GM18909 (cell line): ENCODE measurements at regions not wholly inside any gene's neighbourhood (a gene's known extent, or its start where the extent isn't known, plus 50 kb on each side); places are given as distances from the start of the nearest gene placed in this dataset.

Experiments used
- ATAC-seq: cut with Tn5 transposase; IDR thresholded peaks from one replicate; pipeline ENCODE4 v1.9.1; 2021; ENCODE audit warnings: mild to moderate bottlenecking; ENCODE audit not compliant: unreplicated experiment, poor library complexity

DNA sequence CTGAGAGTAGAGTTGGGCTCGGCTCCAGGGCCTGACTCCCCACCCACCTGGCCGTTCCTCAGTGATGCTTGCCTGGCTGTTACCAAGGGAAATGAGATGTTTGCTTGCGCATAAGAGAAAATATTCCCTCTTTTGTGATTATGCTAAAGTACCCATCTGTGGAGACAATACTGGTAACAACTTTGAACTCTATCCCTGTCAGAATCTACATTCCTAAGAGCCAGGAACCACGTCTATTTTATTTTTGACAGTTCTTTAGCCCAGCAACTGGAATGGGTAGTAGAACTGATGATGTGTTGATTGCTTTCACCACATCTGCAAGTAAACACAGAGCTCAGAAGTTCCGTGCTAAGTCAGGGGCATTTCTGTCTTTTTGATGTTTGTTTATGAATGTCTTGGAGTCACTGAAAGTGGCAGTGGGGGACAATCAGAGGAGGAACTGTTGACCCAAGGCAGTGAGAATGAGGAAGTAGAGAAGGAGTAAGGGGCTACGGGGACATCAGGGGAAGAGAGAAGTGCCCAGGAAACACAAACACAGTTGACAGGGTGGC lies 348.3 kb upstream of the SOX11 start:
- no peak for ATAC-seq

DNA sequence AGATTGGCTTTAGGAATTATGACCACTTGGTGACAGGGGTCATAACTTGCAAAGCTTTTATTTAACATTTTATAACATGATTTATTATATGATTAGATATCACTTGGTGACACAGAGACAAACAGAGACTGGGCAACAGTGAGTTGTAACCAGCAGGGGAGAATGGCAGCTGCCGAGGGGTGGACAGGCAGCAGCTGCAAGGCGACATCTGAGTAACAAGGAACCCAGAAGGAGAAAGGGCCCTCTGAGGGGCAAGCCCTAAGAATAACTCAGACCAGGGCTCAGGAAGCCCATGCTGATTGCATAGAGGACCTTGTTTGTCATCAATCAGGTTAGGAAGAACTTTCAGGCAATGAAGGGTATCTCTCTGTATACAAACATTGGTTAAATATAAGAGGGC lies 339.9 kb upstream of the SOX11 start:
- ATAC-seq: no peak

DNA sequence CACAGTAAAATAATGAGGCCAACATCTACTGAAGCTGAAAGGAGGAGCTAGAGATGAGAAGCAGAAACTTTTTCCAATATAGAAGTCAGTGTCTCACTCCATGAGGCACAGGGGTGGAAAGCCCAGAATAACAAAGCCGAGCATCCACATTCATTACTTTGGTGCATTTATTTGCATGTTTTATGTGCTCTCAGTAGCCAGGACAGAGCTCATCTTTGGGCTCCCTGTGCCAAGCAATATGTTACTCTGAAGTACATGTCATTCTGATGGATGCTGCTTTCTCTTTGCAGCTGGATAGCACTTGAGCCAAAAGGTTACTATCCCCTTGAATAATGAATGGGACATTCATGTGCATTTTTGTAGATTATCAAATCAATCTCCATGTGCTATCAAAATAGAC lies 338.6 kb upstream of the SOX11 start:
- ATAC-seq: no peak

DNA sequence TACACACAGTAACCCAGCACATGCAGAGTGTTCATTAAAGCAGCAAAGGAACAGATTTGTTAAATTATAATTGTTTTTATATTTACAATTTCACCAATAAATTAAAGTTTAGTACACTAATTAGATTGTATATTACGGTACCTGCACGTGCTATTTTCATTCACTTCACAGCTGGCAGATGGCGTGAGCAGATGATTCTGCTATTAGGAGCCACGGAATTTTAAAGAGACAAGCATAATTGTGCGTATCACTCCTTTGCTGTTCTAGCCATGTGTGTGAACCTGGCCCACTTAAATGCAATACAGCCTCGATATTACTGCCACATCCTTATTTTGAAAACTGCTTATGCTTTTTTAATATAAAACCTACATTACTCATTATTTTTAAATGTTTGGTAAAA lies 332.8 kb upstream of the SOX11 start:
- no peak for ATAC-seq

DNA sequence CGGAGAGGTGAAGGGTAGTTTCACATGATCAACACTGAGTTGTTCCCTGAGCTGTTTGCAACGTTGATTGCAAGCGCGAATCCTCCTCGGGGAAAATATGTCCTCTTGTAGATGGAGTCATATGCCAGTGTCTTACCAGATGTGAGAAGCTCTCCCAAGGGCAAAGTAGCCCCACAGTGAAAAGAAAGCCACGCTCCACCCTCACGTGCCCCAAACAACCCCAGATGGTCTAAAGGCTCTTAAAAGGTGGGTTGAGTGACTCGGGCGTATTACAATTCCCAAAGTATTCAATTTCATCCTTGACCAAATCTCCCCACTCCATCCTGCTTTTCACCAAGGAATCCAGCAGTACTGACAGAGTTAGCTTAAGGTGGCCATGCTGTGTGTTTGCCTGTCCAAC lies 332.1 kb upstream of the SOX11 start:
- no peak for ATAC-seq

DNA sequence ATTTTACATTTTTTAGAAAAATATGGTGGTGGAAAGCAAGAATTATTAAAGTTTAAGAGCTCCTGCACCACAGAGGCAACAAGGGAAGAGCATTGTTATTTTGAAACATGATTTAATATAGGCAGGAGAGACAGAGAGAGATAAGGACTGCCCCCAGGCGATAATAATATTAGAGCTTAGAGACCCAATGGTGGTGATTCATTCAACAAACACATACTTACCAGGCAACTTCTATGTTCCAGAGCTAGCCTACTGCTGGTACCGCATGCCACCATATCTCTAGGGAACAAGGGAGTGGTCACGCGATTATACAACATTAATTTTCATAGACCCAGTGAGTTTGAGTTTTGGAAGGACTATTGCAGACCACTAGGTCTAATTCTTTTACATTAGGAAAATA lies 327.8 kb upstream of the SOX11 start:
- ATAC-seq: no peak

DNA sequence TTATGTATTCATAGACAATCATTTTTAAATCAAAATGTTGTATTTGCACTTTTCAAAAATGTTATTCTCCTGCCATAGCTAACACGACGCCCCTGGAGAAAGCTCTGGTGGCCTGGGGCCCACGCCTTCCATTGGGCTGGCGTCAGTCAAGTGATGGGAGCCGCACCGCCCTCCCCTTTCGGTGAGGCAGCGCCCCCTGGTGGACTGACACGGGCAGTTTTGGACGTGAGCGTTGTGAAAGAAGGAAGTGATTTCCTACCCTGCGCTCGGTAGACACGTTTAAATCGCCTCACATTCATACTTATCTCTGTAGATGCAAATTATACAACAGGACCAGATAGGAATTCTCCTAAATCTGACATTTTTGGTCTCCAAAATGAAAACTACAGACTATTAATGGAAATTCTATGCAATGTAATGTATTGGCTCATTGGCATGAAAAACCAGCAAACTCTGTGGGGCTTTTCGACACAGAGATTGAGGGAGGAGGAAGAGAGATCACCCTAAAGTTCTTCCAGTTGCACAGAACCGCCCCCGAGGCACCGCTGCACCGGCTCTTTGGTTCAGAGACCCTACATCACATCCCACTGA lies 326.2 kb upstream of the SOX11 start:
- ATAC-seq: peak; percentile 90

DNA sequence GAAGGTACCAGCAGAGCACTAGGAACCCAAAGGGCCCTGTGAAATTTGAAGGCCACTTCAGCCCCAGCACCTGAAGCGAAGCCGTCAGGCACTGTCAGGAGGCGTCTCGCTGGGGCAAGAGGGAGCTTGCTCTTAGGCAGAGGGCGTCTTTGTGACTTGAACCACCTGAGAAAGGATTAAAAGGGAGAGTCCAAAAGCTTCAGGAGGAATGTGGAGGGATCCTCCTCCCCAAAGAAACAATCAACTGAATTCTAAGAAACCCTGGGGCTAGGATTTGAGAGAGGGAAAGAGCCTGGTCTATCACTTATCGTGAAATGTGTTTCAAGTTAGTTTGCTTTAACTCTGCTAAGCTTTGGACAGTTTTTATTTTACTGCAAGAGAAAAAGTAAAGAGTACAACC lies 324.9 kb upstream of the SOX11 start:
- no peak for ATAC-seq

DNA sequence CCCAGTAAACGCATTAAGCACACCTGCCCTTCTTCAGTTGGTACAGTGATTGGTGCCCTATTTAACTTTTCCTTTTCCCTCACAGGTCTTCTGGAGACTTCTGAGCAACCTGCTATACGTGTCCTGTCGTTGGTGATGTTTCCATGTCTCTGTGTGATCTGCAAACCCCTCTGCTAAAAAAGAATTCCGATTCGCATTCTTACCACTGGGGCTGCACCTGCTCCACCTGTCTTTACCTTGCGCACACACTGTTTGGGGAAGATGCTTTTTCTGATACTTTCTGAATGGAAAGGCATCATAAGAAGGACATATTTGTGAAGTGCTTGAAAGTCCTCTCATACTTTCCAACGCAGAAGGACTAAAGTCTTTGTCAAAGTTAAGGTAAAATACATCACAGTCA lies 323.9 kb upstream of the SOX11 start:
- ATAC-seq: no peak

DNA sequence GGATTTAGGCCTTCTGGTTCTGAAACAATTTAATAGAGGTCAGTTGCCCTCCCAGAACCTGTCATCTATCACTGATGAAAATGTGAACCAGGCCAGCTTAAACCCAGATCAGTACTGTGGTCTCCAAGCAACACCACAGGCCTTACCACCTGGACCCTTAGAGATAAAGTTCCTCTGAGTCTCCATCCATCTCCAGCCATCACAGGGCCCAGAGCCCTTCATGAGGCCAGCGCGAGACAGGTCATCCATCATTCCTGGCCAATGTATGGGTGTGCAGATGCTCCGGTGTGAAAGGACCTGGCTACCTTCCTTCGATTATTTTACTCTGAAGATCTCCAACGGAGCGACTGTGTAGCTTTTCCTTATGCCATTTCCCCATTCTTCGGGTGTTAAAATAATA lies 322.7 kb upstream of the SOX11 start:
- no peak for ATAC-seq

DNA sequence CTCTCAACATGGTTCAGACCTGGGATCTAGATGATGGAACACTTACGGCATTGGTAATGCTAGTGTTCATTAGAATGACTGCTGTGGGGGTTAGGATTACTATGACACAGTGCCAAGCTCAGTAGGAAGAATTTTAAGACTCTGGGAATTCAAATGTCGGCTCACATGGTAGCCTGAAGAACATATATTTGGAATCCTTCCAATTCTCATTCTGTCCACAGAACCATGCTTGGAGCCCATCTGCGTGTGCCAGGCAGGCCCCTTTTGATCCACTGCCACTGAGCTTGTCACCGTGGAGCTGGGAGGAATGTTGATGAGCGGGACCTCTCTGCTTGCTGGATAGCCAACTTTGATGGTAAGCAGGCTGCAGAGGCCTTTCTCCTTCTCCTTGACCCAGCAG lies 322.0 kb upstream of the SOX11 start:
- ATAC-seq: no peak

DNA sequence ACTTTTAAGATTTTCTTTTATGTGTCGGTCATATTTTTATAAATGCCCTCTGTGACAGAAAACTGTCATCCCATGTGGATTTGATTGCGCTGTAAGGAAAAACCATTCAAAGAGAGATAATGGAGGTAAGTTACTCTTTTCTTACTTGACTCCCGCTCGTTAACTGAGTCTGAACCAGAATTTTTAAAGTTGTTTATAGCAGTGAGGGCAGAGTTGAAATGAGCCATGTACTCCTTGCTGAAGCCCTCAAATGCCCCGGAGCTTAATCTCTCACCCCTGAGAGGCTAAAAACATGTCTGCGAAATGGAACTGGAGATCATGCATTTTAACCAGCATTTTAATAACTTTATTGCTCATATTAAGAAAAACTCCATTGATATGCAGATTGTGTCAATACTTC lies 320.0 kb upstream of the SOX11 start:
- ATAC-seq: no peak

DNA sequence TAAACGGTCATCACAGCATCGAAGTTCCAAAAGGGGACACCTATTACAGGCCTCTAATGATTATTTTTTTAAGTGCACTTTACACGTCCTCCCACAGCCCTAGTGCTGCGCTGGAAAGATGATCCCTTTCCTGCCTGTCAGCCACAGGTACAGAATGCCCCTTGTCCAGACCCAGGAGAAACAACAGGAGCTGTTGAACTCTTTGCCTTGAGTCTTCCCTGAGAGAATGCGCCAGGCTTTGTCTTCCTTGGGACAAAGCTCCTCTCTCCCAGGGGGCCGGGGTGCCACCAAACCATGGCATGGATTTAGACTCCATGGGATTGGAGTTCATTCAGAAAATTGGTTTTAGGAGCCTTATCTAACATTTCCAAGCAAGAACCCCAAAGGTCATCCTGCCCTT lies 319.0 kb upstream of the SOX11 start:
- no peak for ATAC-seq

DNA sequence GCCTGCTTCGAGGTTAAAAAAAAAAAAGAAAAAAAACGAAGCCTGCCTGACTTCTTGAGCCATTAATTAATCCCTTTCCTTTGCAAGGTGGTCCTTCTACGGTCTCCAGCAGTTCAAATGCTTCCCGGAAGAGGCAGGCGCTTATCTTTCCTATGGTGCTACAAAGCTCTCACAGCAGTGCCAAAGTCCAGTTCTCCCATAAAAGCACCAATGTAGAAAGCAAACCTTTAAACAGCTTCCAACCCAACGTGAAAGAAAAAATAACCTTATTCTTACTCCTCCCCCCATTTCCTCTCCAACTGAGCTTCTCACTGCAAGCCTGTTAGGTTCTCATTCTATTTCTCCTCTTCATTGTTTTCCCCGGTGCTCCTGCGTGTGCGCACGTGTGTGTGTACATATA lies 317.4 kb upstream of the SOX11 start:
- no peak for ATAC-seq

DNA sequence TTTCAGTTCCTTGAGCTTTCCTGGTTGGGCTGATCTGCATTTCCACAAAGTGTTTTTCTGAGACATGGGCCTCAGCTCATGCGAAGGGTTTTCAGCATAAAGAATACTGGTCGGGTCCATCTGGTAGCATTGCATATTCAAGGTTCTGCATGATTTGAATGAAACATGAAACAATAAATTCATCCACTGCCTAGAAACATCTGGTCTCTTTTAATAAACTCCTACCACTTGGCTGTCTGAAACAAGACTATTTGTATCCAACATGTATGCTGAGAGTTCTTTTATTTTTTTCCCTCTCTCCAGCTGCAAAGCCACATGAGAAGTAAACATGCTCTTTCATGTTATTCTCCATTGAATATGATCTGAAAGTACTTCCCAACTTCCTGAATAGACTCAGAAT lies 314.9 kb upstream of the SOX11 start:
- no peak for ATAC-seq

DNA sequence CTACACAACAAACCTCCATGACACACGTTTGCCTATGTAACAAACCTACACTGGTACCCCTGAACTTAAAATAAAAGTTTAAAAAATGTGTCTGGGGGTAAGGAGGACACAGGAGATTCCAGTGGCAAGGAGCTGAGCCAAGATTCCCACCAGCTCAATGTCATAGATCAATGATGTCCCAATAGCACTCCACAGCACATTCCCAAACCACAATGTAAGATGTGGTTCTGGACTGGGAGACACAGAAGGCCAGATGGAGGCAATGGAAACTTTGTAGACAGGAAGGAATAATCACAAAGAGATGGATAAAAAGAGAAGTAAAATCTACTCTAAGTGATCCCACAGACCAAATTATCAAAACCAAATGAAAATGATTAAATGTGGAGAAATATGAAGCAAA lies 312.4 kb upstream of the SOX11 start:
- no peak for ATAC-seq

DNA sequence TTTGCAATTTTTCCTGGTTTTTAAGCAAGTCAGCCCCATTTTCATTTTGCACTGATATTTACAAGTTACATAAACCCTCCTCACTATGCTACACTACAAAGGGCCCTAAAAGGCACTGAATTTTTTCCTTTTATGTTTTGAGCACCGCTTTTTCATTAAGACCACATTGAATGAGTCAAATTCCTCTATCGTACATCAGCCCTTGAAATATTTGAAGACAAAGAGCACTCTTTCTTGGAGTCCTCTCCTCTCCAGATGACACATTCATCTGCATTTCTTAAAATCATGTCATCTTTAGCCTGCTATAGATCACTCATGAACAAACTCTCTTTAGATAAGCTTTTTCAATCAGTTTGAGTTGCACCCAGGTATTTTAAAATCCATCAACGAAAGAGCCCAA lies 306.6 kb upstream of the SOX11 start:
- ATAC-seq: no peak

DNA sequence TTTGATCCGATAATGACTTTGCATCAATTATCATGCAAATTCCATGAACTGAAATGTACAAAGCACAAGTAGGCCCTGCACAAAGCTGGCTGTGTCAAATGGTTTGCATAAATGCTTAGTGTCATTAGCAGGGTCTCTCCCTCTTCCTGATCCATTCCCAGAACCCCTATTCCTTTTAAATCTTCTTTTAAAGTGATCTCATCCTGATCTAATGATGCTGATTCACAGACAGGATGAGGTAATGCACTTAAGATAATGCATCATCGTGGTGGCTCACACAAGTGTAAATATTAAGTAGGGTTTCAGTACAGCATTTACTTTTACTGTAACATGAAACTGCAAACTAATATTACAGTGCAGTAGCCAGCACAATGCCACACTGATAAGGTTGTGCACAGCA lies 304.8 kb upstream of the SOX11 start:
- ATAC-seq: no peak

DNA sequence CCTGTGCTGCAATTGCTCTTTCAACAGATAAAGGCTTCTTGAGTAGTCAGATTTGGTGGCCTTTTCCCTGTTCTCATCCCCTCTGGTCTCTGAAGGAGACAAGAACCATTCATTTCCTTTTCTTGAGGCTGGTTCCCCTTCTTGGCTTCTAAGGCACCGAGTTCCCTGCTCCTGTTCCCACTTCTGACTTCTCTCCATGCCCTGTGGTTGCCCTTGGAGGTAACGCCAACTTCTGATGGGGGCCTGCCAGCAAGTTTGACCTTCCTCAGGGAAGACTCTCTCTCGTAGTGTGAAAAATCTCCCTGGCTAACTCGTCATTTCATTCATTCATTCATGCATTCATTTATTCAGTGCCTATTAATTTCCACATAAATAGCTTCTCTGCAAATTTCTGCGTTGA lies 302.4 kb upstream of the SOX11 start:
- ATAC-seq: no peak

DNA sequence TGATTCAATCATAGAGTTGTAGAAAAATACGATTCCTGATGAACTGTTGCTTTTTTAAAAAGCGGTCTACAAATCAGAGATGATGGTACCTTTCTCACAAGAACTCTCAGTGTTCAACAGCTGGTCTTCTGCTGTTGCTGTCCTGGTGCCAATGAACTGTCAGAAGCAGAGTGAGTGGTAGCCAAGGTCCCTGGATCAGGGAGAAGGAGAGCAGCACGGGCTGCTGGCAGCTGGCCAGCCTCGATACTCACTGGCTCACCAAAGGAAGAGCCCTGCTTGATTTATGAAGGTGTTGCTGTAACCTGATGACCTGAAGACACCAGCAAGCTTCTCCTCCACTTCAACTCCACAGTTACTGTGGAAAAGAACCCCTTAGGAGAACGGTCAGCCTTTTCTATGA lies 300.8 kb upstream of the SOX11 start:
- no peak for ATAC-seq

DNA sequence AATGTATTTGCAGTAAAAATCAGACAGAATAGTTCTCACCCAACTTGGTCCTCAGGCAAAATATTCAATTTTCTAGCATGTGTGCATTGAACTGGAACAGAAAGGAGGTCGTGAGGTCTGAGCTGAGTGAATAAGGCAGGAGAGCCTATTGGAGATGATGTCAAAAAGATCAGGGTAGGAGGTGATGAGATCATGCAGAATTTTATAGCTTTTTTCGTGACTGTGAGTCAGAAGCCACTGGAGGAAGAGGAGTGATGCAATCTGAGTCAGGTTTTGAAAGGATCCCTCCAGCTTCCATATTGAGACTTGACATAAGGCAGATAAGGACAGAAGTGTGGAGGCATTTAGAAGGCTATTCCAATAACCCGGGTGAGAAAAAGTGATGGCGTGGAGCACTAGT lies 299.5 kb upstream of the SOX11 start:
- no peak for ATAC-seq

DNA sequence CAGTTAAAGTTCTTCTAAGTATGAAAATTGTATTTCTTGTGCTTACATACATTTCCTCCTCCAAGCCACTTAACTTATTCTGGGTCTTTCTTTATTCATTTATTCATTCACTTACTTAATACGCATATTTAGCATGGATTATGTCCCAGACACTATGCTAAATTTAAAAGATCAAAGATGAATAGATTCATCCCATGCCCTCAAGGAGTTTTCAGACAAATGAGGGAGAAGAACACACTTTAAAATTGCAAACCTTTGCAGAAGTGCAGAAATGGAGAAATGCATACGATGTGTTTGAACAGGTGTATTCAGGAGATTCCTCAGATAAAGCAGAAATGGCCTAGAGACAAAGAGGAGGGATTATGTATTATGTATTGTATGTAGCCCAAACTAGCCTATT lies 298.7 kb upstream of the SOX11 start:
- ATAC-seq: no peak

DNA sequence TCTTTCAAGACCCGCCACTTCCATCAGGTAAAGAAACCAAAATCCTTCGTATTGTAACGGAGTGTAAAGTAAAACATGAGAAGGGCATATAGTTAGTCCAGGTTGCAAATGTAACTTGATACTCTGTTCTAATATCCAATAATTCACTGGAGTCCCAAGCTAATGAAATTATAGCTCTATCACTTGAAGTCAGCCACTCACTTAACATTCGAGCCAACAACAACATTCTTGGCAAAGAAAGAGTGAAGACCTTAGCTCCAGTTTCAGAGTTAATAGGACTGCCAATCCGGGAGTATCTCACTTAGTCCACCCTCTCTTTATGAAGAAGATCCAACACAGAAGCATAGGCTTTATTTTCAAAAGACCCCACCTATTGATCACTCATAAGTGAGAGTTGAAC lies 298.0 kb upstream of the SOX11 start:
- ATAC-seq: no peak
